NOMO-1 (cell line): ENCODE measurements at regions not wholly inside any gene's neighbourhood (a gene's known extent, or its start where the extent isn't known, plus 50 kb on each side); places are given as distances from the start of the nearest gene placed in this dataset.

Experiments
- DNase-seq, 2 experiments: peaks; one replicate each; lab custom pipeline; 2025; ENCODE audit not compliant: unreplicated experiment in 2 of 2; lab: John Stamatoyannopoulos, UW

DNA sequence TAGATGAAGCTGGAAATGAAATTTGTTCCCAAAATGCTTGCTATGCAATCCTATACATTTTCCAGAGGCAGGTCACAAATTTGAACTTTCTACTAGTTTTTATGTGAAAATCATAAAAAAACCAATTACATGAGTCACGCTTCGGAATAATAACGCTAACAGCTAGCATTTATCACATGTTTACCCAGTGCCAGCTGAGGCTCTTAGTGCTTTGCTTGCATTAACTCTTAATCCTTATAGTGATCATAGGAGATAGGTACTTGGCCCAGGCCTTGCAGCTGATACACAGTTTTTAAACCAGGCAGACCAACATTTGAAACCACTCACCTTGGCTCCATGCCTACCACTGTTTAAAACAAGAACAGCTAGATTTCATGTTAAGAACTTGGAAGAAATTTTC is 131.8 kb upstream of the RAG2 start:
- no peak for DNase-seq

DNA sequence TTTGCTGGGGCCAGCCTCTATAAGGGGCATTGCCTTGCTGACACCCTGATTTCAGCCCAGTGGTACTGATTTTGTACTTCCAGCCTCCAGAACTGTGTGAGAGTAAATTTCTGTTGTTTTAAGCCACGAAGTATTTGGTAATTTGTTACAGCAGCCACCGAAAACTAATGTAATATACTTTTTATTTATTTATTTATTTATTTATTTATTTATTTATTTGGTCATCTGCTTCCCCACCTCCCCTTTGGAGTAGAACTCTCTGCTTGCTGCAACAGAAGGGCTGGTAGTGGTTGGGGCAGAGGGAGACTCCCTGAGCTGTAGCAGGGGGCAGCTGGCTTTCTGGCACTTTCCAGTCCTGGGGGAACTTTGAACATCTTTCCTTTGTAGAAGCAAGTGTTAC is 128.4 kb upstream of the RAG2 start:
- DNase-seq: no peak

DNA sequence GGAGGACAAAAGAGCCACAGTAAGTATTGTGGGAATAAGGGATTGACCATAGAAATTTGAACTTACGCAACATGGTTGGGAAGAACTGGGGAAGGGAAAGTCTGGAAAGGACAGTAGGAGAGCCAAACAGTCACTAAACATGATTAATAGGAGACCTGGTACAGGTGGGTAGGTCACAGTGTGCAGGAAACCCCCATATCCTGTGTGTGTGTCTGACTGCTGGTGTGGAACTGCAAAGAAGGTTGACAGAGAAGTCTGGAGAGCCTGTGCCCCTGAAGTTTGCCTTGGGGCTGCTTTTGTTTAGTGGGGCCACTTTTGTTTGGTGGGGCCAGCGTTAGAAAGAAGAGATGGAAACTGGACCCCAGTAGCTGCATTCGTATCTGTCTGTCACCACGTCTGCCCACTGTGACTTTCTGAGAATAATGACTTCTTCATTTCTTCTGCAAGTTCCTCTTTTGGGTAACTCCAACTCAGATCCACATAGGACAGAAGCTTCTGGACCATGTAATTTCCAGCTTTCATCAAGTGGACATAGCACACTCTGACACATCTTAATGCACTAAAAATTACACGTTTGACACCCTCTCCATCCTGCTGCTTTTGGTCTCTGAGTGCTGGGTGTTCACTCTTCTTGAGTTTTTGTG is 126.8 kb upstream of the RAG2 start:
- peak; percentile 60 to 80 for DNase-seq

DNA sequence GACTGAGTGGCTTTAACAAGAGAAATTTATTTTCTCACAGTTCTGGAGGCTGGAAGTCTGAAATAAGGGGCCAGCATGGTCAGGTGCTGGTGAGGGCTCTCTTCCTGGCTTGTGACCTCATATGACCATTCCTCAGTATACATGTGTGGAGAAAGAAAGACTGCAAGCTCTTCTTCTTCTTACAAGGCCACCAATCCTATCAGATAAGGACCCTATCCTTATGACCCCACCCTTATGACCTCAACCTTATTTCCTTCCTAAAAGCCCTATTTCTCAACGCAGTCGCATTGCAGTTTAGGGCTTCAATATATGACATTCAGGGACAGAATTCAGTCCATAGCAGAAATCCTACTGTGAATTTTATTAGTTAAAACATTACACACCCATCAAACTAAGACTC is 124.4 kb upstream of the RAG2 start:
- peak; percentile 22 to 28 for DNase-seq

DNA sequence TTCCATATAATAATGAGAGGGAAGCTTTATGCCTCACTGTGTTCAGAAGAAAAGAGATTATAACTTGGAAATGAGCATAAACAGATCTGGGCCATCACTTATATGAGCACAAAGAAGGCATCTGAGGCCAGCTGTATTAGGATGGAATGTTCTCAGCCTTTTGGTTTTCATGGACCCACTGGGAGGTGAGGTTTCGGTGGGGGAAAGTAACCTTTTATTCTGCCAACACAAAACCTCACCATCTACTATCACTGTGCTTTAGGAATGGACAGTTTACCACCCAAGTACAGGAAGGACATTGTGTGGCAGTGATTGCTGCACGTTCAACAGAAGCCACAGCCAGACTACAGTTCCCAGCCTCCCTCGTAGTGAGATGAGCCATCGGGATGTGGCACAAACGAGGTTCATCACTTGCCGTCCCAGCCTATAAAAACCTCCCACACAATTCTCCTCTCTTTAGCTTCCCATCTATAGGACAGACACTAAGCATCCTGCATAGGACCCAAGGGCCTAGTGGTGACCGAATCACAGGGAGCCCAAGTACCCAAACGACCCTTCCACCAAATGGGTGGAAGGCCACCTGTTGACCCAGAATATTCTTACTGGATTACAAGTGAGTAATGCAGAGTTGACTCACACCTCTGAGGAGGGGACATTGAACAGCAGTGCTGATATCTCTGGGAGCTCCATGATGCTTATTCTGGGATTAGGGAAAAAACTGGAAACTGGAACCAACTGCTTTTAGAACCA is 121.5 kb upstream of the RAG2 start:
- DNase-seq: no peak

DNA sequence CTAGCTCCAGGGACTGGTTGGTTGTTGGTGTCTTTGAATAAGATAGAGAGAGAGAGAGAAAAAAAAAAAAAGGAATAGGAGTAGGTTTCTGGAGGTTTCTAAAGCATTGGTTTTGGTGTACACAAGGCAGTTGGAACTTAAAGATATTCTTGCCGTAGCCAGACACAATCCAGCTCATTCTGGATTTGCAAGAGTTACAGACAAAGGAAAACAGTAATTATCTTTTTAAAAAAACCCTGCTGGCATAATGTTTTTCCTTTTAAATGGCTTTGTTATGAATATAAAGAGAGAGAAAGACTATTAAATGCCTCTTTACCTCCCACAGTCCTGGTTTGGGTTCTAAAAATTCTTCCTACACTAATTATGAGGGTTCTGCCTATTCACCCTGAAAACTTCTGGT is 120.4 kb upstream of the RAG2 start:
- DNase-seq: no peak

DNA sequence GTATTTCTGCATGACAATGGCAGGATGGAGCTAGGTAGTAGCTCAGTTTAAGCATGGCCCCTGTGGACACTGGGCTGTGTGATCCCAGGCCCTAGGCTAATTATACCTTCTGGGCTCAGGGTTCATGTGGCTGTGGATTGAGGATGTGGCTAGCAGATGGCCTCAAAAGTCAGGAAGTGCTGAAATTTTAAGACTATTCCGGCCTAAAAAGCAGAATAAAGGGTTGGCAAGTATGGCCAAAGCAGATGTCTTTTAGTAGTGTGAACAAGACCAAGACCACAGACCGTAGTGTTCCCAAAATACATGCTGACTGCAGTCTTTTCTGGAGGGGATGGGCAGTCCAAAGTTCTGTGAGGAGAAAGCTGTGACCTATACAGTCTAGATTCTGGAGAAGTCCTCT is 115.7 kb upstream of the RAG2 start:
- DNase-seq: peak; percentile 41 to 66

DNA sequence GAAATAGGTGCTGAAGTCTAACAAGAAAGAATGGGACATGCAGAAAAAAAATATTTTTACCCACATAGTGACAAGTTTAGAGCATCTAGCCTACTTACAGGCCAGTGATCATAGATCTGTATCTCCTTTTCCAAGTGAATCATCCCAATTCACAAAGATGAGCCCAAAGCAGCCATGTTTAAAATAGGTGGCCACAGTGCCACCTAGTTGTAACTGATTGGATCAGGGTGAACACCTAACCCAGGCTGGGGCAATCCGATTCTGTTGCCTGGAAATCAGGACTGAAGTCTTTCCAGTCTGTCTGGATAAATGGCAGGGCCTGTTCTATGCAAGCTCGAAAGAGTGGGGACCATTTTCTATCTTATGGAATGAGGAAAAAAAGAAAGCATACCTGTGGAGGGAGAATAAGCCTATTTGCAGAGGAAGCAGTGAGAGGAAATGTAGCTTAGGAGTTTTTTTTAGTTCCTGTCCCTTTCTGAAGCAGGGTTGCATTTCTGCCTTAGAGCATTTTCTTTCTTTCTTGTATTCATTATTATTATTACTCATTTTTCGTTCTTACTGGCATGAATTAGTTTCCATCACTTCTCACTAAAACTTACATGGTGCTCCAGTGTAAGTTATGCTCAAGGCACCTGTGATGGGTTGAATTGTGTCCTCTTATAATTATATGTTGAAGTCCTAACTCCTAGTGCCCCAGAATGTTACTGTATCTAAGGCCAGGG is 113.2 kb upstream of the RAG2 start:
- no peak for DNase-seq
